H7 (cell line): ENCODE measurements at regions not wholly inside any gene's neighbourhood (a gene's known extent, or its start where the extent isn't known, plus 50 kb on each side); places are given as distances from the start of the nearest gene placed in this dataset.
"Not testable (repeated sequence)": the region's sequence is repeated elsewhere in the genome, so short reads cannot be mapped to it uniquely, and the experiment has no call there.

Experiments
- DNase-seq: peaks from one replicate; pipeline ENCODE4 v3.0.0; 2012
- H3K27me3 ChIP-seq: 2 replicates; pipeline ENCODE4 v1.6.0; 2011; ENCODE audit warnings: mild to moderate bottlenecking, low read length; ENCODE audit not compliant: control insufficient read depth, insufficient read depth
- H3K36me3 ChIP-seq: replicated peaks from 2 replicates; pipeline ENCODE4 v1.5.1; 2011; ENCODE audit warnings: low read length; ENCODE audit not compliant: control insufficient read depth, insufficient read depth
- H3K4me3 ChIP-seq: 2 replicates; pipeline ENCODE4 v1.5.1; 2011; ENCODE audit warnings: low read depth, mild to moderate bottlenecking, control low read depth, low read length, moderate library complexity; ENCODE audit not compliant: insufficient read depth

- no peak overlapping the region for H3K4me3 ChIP-seq
- DNase-seq: no peak
- no peaks in the 10 kb centered on the region for H3K27me3 ChIP-seq
- H3K36me3 ChIP-seq: no peaks in the 10 kb centered on the region
These were observed 54.8 kb downstream of the OTUD1 start for GRCh38 chr10:23493711-23494110.

DNA sequence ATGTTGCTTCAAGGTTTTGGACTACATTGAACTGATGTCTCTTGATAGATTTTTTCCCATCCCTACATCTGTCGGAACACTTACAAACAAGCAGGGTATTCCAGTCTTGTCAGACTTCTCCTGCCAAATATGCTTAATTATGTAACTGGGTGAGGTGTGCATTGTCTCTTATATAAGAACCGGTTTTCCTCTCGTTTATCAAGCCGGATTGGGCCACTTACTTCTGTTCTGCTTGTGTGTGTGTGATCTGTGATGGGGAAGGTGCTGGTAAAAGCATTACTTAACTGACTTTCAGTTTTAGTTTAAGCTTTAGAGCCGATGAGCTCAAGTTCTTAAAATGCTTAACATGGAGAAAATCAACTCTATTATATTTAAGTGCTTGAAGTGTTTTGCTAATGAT lies 57.9 kb downstream of the OTUD1 start:
- no peaks in the 10 kb centered on the region for H3K27me3 ChIP-seq
- no peak for DNase-seq

GRCh38 chr10:23499372-23500132 lies 60.7 kb downstream of the OTUD1 start:
- peak; percentile 36 for DNase-seq
- Histone ChIP-seq H3K36me3 (no peaks in the 10 kb centered on the region), H3K4me3 (no peak overlapping the region), H3K27me3 (no peaks in the 10 kb centered on the region)

More for the DNA sequence above, 57.9 kb downstream of the OTUD1 start:
- H3K36me3 ChIP-seq: no peaks in the 10 kb centered on the region
- no peak overlapping the region for H3K4me3 ChIP-seq

DNA sequence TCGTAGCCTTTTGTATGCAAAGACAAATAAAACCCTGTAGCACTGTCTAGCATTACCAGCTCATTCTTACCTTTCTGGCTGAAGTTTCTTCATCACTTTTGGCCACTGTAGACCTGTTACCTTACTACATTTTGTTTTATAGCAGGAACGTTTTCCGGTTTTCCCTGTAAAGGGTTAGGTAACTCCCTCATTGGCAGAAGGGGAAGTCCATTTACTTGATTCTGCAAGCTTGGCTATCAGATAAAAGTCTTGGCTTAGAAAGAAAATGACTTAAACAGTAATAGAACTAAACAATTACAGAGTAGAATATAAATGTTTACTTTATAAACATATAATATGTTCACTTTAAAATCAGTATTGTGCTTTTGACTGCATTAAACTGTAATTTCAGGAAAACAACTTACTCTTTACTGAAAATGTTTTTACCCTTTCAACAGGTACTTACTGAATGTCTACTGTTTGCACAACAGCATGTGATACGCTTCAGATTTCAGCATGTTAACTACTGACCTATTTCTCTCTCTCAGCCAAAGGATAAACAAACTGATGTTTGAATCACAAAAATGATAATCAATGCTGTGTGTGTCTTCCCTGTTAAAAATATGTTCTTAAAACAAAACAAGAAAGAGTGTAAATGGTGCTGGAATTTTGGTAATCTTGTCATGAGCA lies 67.1 kb downstream of the OTUD1 start:
- no peak for DNase-seq
- no peaks in the 10 kb centered on the region for H3K27me3 ChIP-seq
- H3K4me3 ChIP-seq: no peak overlapping the region
- no peaks in the 10 kb centered on the region for H3K36me3 ChIP-seq

DNA sequence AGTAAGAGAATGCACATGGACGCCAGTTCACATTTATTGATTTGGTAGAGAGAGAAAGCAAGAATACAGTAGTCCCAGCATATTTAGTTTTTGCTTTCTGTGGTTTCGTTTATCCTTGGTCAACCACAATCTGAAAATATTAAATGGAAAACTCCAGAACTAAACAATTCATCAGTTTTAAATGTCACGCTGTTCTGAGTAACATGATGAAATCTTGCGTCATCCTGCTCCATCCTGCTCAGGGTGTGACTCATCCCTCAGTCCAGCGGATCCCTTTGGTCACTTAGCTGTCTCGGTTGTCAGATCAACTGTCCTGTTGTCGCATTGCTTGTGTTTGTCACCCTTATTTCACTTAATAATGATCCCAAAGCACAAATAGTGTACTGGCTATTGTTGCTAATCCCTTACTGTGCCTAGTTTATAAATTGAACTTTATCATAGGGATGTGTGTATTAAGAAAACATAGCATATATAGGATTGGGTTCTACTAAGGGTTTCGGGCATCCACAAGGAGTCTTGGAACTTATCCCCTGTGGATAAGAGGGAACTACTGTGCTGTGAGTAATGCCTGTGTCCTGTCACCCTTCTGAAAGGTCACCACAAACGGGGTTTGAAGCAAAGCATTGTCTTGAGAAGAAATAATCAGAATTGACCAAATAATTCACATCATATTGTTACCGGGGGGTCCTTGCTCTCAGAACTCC lies 73.6 kb downstream of the OTUD1 start:
- H3K4me3 ChIP-seq: no peak overlapping the region
- H3K36me3 ChIP-seq: no peaks in the 10 kb centered on the region
- no peaks in the 10 kb centered on the region for H3K27me3 ChIP-seq
- no peak for DNase-seq

GRCh38 chr10:23513621-23514020 lies 74.7 kb downstream of the OTUD1 start:
- H3K27me3 ChIP-seq, H3K36me3 ChIP-seq, H3K4me3 ChIP-seq, DNase-seq: not testable (repeated sequence)

GRCh38 chr10:23514321-23514720 lies 75.4 kb downstream of the OTUD1 start:
- DNase-seq: no peak
- no peaks in the 10 kb centered on the region for H3K36me3 ChIP-seq
- H3K27me3 ChIP-seq: no peaks in the 10 kb centered on the region
- H3K4me3 ChIP-seq: no peak overlapping the region

GRCh38 chr10:23516530-23516929 lies 77.7 kb downstream of the OTUD1 start:
- Histone ChIP-seq H3K36me3 (no peaks in the 10 kb centered on the region), H3K4me3 (no peak overlapping the region), H3K27me3 (no peaks in the 10 kb centered on the region)
- peak; percentile 54 for DNase-seq

DNA sequence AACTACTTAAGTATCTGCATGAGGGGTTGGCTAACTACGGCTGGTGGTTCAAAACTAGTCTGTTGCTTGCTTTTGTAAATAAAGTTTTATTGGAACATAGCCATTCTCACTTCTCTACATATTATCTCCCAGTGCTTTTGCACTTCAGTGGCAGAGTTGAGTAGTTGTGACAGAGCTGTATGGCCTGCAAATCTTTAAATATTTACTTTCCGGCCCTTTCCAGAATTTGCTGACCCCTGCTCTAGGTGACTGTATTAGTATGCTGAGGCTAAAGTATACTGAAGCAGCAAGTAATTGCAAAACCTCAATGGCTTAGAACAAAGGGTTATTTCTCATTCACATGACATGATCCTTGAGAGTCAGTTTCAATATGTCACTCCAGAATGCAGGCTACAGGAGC lies 78.3 kb downstream of the OTUD1 start:
- H3K27me3 ChIP-seq: no peaks in the 10 kb centered on the region
- no peak for DNase-seq
- no peak overlapping the region for H3K4me3 ChIP-seq
- no peaks in the 10 kb centered on the region for H3K36me3 ChIP-seq

DNA sequence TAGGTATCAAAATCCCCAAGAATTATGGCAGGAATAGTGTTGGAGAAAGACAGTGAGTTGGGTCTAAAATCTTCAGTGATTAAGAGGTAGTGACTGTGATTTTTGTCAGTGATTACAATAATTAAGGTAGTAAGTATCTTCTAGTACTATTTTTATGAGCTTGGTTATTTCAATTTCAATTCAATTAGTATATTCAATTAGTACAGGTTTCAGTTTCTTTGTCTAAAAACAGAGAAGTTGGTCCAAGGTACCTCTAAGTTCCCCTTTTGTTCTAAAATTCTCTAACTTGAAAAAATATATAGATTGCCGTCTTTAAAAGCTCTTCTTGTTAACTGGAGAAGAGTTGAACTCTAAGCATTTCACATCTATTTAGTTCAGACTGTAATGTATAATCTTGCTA lies 82.9 kb downstream of the OTUD1 start:
- no peak for DNase-seq
- Histone ChIP-seq H3K36me3 (no peaks in the 10 kb centered on the region), H3K27me3 (no peaks in the 10 kb centered on the region), H3K4me3 (no peak overlapping the region)

- Histone ChIP-seq H3K36me3 (no peaks in the 10 kb centered on the region), H3K27me3 (no peaks in the 10 kb centered on the region)
- no peak for DNase-seq
These were observed 83.5 kb downstream of the OTUD1 start for GRCh38 chr10:23522345-23522744.

DNA sequence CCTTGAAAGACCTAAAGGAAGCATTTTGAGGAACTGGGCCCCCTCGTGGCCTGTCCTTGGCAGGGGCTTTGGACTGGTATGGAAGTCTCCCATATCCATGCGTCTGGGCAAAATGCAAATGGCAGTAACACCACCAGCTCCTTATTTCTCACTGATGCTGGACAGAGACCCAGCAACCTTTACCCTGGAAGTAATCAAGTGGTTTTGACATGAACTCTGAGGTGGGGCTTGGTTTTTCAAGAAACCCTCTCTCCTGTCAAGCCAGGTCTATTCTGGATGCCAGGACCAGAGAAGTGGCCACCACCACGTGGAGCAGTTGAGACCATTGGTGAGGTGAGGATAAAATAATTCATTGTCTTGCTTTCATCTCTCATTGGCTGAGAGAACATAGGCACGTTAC lies 84.4 kb downstream of the OTUD1 start:
- Histone ChIP-seq H3K4me3 (no peak overlapping the region), H3K36me3 (no peaks in the 10 kb centered on the region), H3K27me3 (no peaks in the 10 kb centered on the region)
- DNase-seq: no peak

More at GRCh38 chr10:23522345-23522744, 83.5 kb downstream of the OTUD1 start:
- H3K4me3 ChIP-seq: no peak overlapping the region

DNA sequence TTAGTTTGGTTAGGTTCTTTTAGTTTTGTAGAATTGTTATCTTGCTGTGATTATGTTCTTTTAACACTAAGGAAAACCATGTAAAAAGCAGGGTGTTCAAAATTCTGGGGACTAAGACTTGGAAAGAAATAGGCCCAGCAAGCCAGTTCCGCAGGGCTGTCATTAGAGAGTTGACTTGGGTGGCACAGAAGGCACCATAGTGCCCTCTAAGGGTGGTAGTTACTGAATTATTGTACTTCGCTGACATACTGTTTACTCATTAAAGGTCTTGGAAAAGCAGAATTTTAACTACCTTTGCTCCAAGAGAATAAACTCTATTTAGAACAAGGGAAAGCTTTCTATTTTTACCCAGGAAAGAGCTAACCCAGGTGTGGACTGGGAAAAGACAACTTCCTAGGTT lies 86.5 kb downstream of the OTUD1 start:
- Histone ChIP-seq H3K27me3 (no peaks in the 10 kb centered on the region), H3K36me3 (no peaks in the 10 kb centered on the region), H3K4me3 (no peak overlapping the region)
- DNase-seq: peak; percentile 17

- Histone ChIP-seq H3K4me3 (no peak overlapping the region), H3K27me3 (no peaks in the 10 kb centered on the region; the same call in 1 of the 2 replicates)
- DNase-seq: no peak
These were observed 89.5 kb downstream of the OTUD1 start for GRCh38 chr10:23528419-23528818.

GRCh38 chr10:23529625-23530024 lies 90.8 kb downstream of the OTUD1 start:
- no peak overlapping the region for H3K4me3 ChIP-seq
- H3K27me3 ChIP-seq: no peaks in the 10 kb centered on the region; the same call in 1 of the 2 replicates
- no peak for DNase-seq
- no peaks in the 10 kb centered on the region for H3K36me3 ChIP-seq

More at GRCh38 chr10:23528419-23528818, 89.5 kb downstream of the OTUD1 start:
- H3K36me3 ChIP-seq: no peaks in the 10 kb centered on the region
